ENCODE measurements at regions not wholly inside any gene's neighbourhood (a gene's known extent, or its start where the extent isn't known, plus 50 kb on each side); places are given as distances from the start of the nearest gene placed in this dataset.

GRCh38 chr16:20249211-20249610 lies 78.1 kb downstream of the GP2 start:
- no TSS peak for BruUV-seq (replicated peaks)
- intact Hi-C loops (cut with micrococcal nuclease; ENCODE audit: unreplicated experiment): no loop called here
- Mint-ChIP-seq H3K4me1 (ENCODE audit: low read depth, unreplicated experiment) (no peaks in the 10 kb centered on the region), H3K9me3 (ENCODE audit: low read depth, unreplicated experiment) (no peaks in the 10 kb centered on the region), H3K27me3 (ENCODE audit: unreplicated experiment) (peaks cover 64% of the 10 kb centered on the region), H3K36me3 (ENCODE audit: insufficient read depth, unreplicated experiment) (no peaks in the 10 kb centered on the region), H3K4me3 (ENCODE audit: low read depth, unreplicated experiment) (no peak overlapping the region), H3K27ac (ENCODE audit: unreplicated experiment) (no peak overlapping the region)
- DNase-seq: no peak
- CTCF ChIA-PET: interaction anchor here (0.6 kb wide), 1 partner anchor 15 kb away, joined by 3 read pairs; no protein-coding TSS in a partner anchor
- TF ChIP-seq CTCF (IDR thresholded peaks at IDR 0.05; ENCODE audit: unreplicated experiment): no peak

GRCh38 chr16:20247076-20247475 lies 80.2 kb downstream of the GP2 start:
- Mint-ChIP-seq H3K4me1 (ENCODE audit: low read depth, unreplicated experiment) (no peaks in the 10 kb centered on the region), H3K9me3 (ENCODE audit: low read depth, unreplicated experiment) (no peaks in the 10 kb centered on the region), H3K36me3 (ENCODE audit: insufficient read depth, unreplicated experiment) (no peaks in the 10 kb centered on the region), H3K27ac (ENCODE audit: unreplicated experiment) (no peak overlapping the region), H3K27me3 (ENCODE audit: unreplicated experiment) (peaks cover 74% of the 10 kb centered on the region), H3K4me3 (ENCODE audit: low read depth, unreplicated experiment) (no peak overlapping the region)
- intact Hi-C loops (cut with micrococcal nuclease; ENCODE audit: unreplicated experiment): no loop called here
- DNase-seq: no peak
- CTCF ChIA-PET: no interaction called here
- no TSS peak for BruUV-seq (replicated peaks)
- no peak for TF ChIP-seq CTCF (IDR thresholded peaks at IDR 0.05; ENCODE audit: unreplicated experiment)

GRCh38 chr16:20243731-20244281 lies 83.5 kb downstream of the GP2 start:
- Mint-ChIP-seq H3K4me1 (ENCODE audit: low read depth, unreplicated experiment) (no peaks in the 10 kb centered on the region), H3K4me3 (ENCODE audit: low read depth, unreplicated experiment) (no peak overlapping the region), H3K27me3 (ENCODE audit: unreplicated experiment) (peaks cover 68% of the 10 kb centered on the region), H3K36me3 (ENCODE audit: insufficient read depth, unreplicated experiment) (no peaks in the 10 kb centered on the region), H3K27ac (ENCODE audit: unreplicated experiment) (no peak overlapping the region), H3K9me3 (ENCODE audit: low read depth, unreplicated experiment) (no peaks in the 10 kb centered on the region)
- CTCF ChIA-PET: interaction anchor here (0.7 kb wide), 1 partner anchor 17 kb away, joined by 3 read pairs; no protein-coding TSS in a partner anchor
- intact Hi-C loops (cut with micrococcal nuclease; ENCODE audit: unreplicated experiment): no loop called here
- no peak for TF ChIP-seq CTCF (IDR thresholded peaks at IDR 0.05; ENCODE audit: unreplicated experiment)
- DNase-seq: no peak
- BruUV-seq (replicated peaks): no TSS peak

- H3K36me3 Mint-ChIP-seq (ENCODE audit: insufficient read depth, unreplicated experiment): no peaks in the 10 kb centered on the region
- CTCF ChIA-PET: interaction anchor here (0.7 kb wide), 1 partner anchor 335 kb away, joined by 4 read pairs; no protein-coding TSS in a partner anchor
- H3K9me3 Mint-ChIP-seq (ENCODE audit: low read depth, unreplicated experiment): no peaks in the 10 kb centered on the region
These were observed 84.6 kb downstream of the GP2 start for GRCh38 chr16:20242568-20243255.

More at GRCh38 chr16:20242568-20243255, 84.6 kb downstream of the GP2 start:
- no peaks in the 10 kb centered on the region for H3K4me1 Mint-ChIP-seq (ENCODE audit: low read depth, unreplicated experiment)
- no peak for TF ChIP-seq CTCF (IDR thresholded peaks at IDR 0.05; ENCODE audit: unreplicated experiment)
- intact Hi-C loops (cut with micrococcal nuclease; ENCODE audit: unreplicated experiment): no loop called here
- no peak overlapping the region for H3K27ac Mint-ChIP-seq (ENCODE audit: unreplicated experiment)
- DNase-seq: no peak
- peaks cover 69% of the 10 kb centered on the region for H3K27me3 Mint-ChIP-seq (ENCODE audit: unreplicated experiment)
- no peak overlapping the region for H3K4me3 Mint-ChIP-seq (ENCODE audit: low read depth, unreplicated experiment)
- BruUV-seq (replicated peaks): no TSS peak
